Endothelial cell of umbilical vein (primary cell): ENCODE measurements at regions not wholly inside any gene's neighbourhood (a gene's known extent, or its start where the extent isn't known, plus 50 kb on each side); places are given as distances from the start of the nearest gene placed in this dataset.

Source experiments
- BruUV-seq: library from RNA; stranded (reverse); fragments of 400-500 nt; replicated peaks from 2 replicates; lab custom pipeline; 2021; lab: Mats Ljungman, UMichigan
- CTCF ChIA-PET: fragments of 300-600, 350-600 bp; sonication (Branson Sonifier 250); formaldehyde crosslinking; loops from one replicate; lab custom pipeline; 2021; ENCODE audit warnings: antibody characterized with exemption, inconsistent platforms; lab: Charles Lee
- POLR2A ChIA-PET: fragments of 300-600, 350-600 bp; sonication (Branson Sonifier 250); formaldehyde crosslinking; loops from one replicate; lab custom pipeline; 2021; ENCODE audit warnings: antibody characterized with exemption, inconsistent platforms; lab: Charles Lee
- DNase-seq: peaks from one replicate; pipeline ENCODE4 v3.0.0-alpha.2; 2011; ENCODE audit warnings: low read depth, low spot score
- FAIRE-seq: peaks from 2 replicates; lab custom pipeline; 2011; peaks lifted over from hg19 to GRCh38; lab: Jason Lieb, UNC
- H2AFZ ChIP-seq: 2 replicates; pipeline ENCODE4 v1.6.0; 2012; ENCODE audit warnings: low read depth, low read length, control low read depth, inconsistent platforms
- H3K27ac ChIP-seq: 2 replicates; pipeline ENCODE4 v1.5.1; 2011; ENCODE audit warnings: low read depth, mild to moderate bottlenecking, control low read depth, low read length, moderate library complexity; ENCODE audit not compliant: insufficient read depth
- H3K27me3 ChIP-seq, 2 experiments: 2 replicates each; pipeline versions ENCODE4 v1.6.0 to v1.6.1; 2011; ENCODE audit warnings: low read length in 2 of 2, mixed read lengths in 1 of 2; ENCODE audit not compliant: control insufficient read depth in 2 of 2, insufficient read depth in 2 of 2
- H3K36me3 ChIP-seq, 2 experiments: 2 replicates in 1 of 2; 3 replicates in 1 of 2; pipeline ENCODE4 v1.5.1; 2011; ENCODE audit warnings: low read length in 2 of 2, mild to moderate bottlenecking in 1 of 2, moderate library complexity in 1 of 2; ENCODE audit not compliant: control insufficient read depth in 2 of 2, insufficient read depth in 2 of 2; ENCODE audit errors: extremely low read depth in 1 of 2
- H3K4me1 ChIP-seq: 3 replicates; pipeline ENCODE4 v1.5.1; 2011; ENCODE audit warnings: mild to moderate bottlenecking, low read length; ENCODE audit not compliant: control insufficient read depth, insufficient read depth; ENCODE audit errors: extremely low read depth
- H3K4me2 ChIP-seq: 2 replicates; pipeline ENCODE4 v1.6.1; 2011; ENCODE audit warnings: low read length, control low read depth, mixed read lengths; ENCODE audit not compliant: insufficient read depth
- H3K4me3 ChIP-seq, 3 experiments: fragments of 200-600 bp in 1 of 3; sonication (generic), shearing (Covaris generic) in 1 of 3; replicated peaks in 1 of 3; 2 replicates each; pipeline ENCODE4 v1.5.1; 2011 to 2016; ENCODE audit warnings: control low read depth in 3 of 3, low read length in 3 of 3, mild to moderate bottlenecking in 2 of 3, inconsistent platforms in 1 of 3, low read depth in 1 of 3, moderate library complexity in 1 of 3; ENCODE audit not compliant: insufficient read depth in 1 of 3
- H3K79me2 ChIP-seq: 2 replicates; pipeline ENCODE4 v1.6.0; 2012; ENCODE audit warnings: low read length, inconsistent platforms; ENCODE audit not compliant: control insufficient read depth, insufficient read depth
- H3K9ac ChIP-seq: replicated peaks from 2 replicates; pipeline ENCODE3; 2011; ENCODE audit warnings: low read length, control low read depth; ENCODE audit not compliant: insufficient read depth; ENCODE audit errors: extremely low read depth
- H3K9me1 ChIP-seq: replicated peaks from 3 replicates; pipeline ENCODE4 v1.6.0; 2011; ENCODE audit warnings: mild to moderate bottlenecking, low read length; ENCODE audit not compliant: control insufficient read depth, insufficient read depth; ENCODE audit errors: extremely low read depth
- H3K9me3 ChIP-seq: replicated peaks from 2 replicates; pipeline ENCODE4 v1.5.1; 2012; ENCODE audit warnings: low read length, inconsistent platforms; ENCODE audit not compliant: control insufficient read depth, insufficient read depth
- H4K20me1 ChIP-seq: replicated peaks from 2 replicates; pipeline ENCODE3; 2011; ENCODE audit warnings: mild to moderate bottlenecking, low read length; ENCODE audit not compliant: control insufficient read depth, insufficient read depth; ENCODE audit errors: extremely low read depth
- CTCF ChIP-seq, 2 donors: IDR thresholded peaks; 1 replicate in 1 of 2; 2 replicates in 1 of 2; pipeline ENCODE4 v1.5.1; 2011; ENCODE audit warnings: low read length in 2 of 2, mild to moderate bottlenecking in 2 of 2, moderate library complexity in 2 of 2, control low read depth in 1 of 2, inconsistent platforms in 1 of 2, low read depth in 1 of 2; ENCODE audit not compliant: insufficient read depth in 1 of 2; ENCODE audit errors: extremely low read depth in 1 of 2
- EZH2 ChIP-seq: IDR thresholded peaks from 2 replicates; pipeline ENCODE4 v1.6.1; 2012; ENCODE audit warnings: borderline replicate concordance, low read depth, mild to moderate bottlenecking, moderate library complexity, low read length, inconsistent platforms; ENCODE audit not compliant: severe bottlenecking
- FOS ChIP-seq: IDR thresholded peaks from 2 replicates; pipeline ENCODE4 v1.6.1; 2011; ENCODE audit warnings: mild to moderate bottlenecking, low read length, moderate library complexity, borderline replicate concordance; ENCODE audit not compliant: insufficient read depth
- GATA2 ChIP-seq: IDR thresholded peaks from 2 replicates; pipeline ENCODE4 v1.7.0; 2011; ENCODE audit warnings: low read depth, mild to moderate bottlenecking, moderate library complexity, mixed read lengths, low read length; ENCODE audit not compliant: insufficient read length, insufficient read depth
- JUN ChIP-seq: IDR thresholded peaks from 2 replicates; pipeline ENCODE4 v1.6.1; 2011; ENCODE audit warnings: borderline replicate concordance, low read depth; ENCODE audit not compliant: insufficient read length, insufficient read depth
- MAX ChIP-seq: IDR thresholded peaks from 2 replicates; pipeline ENCODE4 v1.6.1; 2011; ENCODE audit not compliant: insufficient read depth, insufficient read length
- MYC ChIP-seq: IDR thresholded peaks from one replicate; pipeline ENCODE4 v1.6.1; 2011; ENCODE audit warnings: mild to moderate bottlenecking, low read depth, low read length
- POLR2A ChIP-seq: IDR thresholded peaks from 2 replicates; pipeline ENCODE4 v1.6.1; 2012; ENCODE audit warnings: low read depth, mild to moderate bottlenecking, control low read depth, low read length
- POLR2AphosphoS5 ChIP-seq: IDR thresholded peaks from 2 replicates; pipeline ENCODE4 v1.6.1; 2012; ENCODE audit warnings: low read depth, mild to moderate bottlenecking, control low read depth, low read length, moderate library complexity; ENCODE audit not compliant: insufficient read depth
- dilution Hi-C: fragments of 300-500 bp; cut with MboI; formaldehyde crosslinking; loops from one replicate; pipeline ENCODE4 v1.15.0; 2019; ENCODE audit warnings: low sequenced_read_pairs; ENCODE audit not compliant: extremely low pct_ligation_motif_present
- intact Hi-C: fragments of 100-400 bp; cut with micrococcal nuclease; formaldehyde crosslinking; loops from one replicate; pipeline ENCODE4 v1.10.0; 2022

- H3K9ac ChIP-seq = no peak overlapping the region
- dilution Hi-C loops = no loop called here
- DNase-seq (no peak), FAIRE-seq (no peak)
- H3K36me3 ChIP-seq = no peaks in the 10 kb centered on the region
- H4K20me1 ChIP-seq = no peaks in the 10 kb centered on the region
- ChIA-PET POLR2A (no interaction called here), CTCF (no interaction called here)
- H3K79me2 ChIP-seq = no peaks in the 10 kb centered on the region
- no peak overlapping the region for H2AFZ ChIP-seq
- no TSS peak for BruUV-seq
- no peak overlapping the region for H3K4me2 ChIP-seq
- H3K4me1 ChIP-seq = no peaks in the 10 kb centered on the region
- no peaks in the 10 kb centered on the region for H3K9me1 ChIP-seq
- TF ChIP-seq MYC (no peak), EZH2 (no peak), POLR2AphosphoS5 (no peak), POLR2A (no peak), JUN (no peak), GATA2 (no peak), CTCF (IDR thresholded peaks at IDR 0.05; ENCODE audit: extremely low read depth in 1 of 2, insufficient read depth in 1 of 2, low read depth in 1 of 2, low read length in 2 of 2) (no peak), FOS (no peak), MAX (no peak)
- H3K4me3 ChIP-seq = no peak overlapping the region
- H3K9me3 ChIP-seq = peaks cover 3% of the 10 kb centered on the region
- H3K27ac ChIP-seq = no peak overlapping the region
- H3K27me3 ChIP-seq = no peaks in the 10 kb centered on the region
- intact Hi-C loops = no loop called here
Observed at GRCh38 chr3:84109911-84110310, 848.9 kb upstream of the CADM2 start.
